Activated T-cell treated with anti-CD3 and anti-CD28 coated beads, Interleukin-2, amount 50 U/mL, for 48 hours (primary cell): ENCODE measurements at regions not wholly inside any gene's neighbourhood (a gene's known extent, or its start where the extent isn't known, plus 50 kb on each side); places are given as distances from the start of the nearest gene placed in this dataset.

ENCODE experiments used
- DNase-seq, 2 experiments: peaks; one replicate each; pipeline ENCODE4 v3.0.0-alpha.2; 2020

- DNase-seq = no peak
Observed at GRCh38 chr18:78525366-78526111, 454.1 kb upstream of the SALL3 start.

DNA sequence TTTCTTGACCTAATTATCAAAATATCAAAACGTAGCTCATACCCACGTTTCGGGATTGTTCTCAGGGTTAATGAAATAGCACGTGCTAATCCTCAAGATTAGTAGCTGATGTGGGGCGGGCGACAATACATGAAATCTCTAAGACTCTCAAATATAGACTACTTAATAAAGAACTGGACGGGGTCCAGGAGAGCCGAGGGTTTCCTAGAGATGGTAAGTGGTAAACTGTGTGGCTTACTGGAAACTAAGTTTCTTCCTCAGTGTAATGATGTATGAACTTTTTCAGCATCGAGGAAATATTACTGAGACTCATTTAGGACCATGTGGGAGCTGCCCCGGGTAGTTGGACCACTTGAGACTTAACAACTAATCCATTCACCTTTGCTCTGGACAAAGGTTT is 453.3 kb upstream of the SALL3 start:
- no peak for DNase-seq

DNA sequence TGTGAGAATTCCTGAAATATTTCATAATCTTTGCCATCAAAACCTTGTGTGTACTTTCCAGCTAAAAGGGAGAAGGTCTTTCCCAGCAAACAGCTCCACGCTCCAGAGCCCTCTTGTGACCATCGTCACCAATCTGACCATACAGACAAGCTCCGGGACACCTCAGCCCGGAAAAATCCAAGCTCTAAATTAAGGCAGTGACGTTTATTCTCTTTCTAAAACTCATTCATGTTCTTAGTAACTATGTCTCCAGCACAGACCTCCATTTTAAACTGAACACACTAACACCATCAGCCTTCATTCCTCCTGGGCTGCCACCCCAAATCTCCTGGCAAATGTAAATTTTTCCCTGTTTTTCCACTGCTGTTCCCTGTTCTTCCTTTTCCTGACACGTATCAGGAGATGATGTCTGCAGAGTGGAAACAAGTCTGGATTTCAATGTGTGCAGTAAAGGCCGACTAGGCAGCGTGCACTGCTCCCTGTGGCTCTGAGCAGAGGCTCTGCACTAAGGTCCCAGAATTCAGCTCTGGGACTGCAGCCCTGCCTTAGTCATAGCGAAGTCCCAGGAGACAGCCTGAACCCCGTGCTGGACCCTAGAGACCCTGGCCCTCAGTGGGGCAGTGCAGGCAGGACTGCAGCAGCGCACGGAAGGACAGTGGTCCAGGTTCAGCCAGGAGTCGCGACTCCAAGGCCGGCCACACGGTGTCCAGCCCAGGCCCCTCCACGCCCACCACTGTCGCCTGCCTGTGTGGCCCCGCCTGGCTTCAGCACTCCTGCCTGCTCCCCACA is 452.5 kb upstream of the SALL3 start:
- DNase-seq = no peak

GRCh38 chr18:78527984-78528383 is 451.6 kb upstream of the SALL3 start:
- DNase-seq = no peak

- no peak for DNase-seq
Observed at GRCh38 chr18:78528411-78529258, 451.0 kb upstream of the SALL3 start.

DNA sequence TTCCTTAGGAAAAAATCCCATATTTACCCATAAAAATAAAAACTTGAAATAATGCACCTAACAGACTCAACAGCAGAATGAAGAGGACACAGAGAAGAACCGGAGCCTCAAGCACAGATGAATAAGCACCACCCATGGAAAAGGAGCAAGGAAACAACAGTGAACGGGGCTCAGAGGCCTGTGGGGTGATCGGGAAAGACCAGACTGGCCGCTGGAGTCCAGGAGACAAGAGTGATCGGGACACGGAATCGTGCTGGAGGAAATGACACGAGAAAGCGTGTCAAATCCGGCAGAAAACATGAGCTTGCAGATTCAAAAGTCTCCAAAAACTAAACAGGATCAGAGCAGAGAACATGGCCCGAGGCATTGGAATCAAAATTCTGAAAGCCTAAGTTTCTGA is 448.0 kb upstream of the SALL3 start:
- DNase-seq = no peak

DNA sequence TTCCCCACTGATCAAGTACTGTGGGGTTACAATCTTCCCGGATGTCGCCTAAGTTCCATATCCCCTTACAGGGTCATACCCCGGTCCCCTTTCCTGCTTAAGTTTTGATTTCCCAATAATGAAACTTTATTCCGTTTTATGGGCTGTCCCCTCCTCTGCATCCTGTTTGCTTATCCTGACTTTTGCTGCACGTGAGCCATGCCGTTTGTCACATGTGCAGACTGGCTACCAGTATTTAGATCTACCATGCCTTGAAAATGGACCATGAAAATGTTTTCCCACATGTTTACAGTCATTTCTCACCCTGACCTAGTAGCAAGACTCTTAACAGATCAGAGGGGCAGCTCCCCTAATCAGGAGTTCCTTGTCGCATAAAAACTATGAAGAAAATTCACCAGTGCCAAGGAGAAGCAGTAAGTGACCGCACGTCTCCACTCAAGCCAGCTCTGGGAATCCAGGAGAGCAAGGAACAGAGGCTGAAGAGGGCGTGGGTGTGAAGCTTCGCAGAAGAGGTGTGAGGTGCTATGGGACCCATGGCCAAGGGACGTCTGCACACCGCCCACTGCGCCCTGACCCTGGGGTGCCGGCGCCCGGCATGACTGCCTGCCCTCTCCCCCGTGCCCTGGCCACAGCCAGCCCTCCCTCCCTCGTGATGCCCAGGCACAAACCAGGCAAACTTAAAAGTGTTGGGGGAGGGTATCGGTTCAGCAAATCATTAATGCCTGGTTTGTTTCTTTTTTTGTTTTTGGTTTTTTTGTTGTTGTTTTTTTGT is 440.8 kb upstream of the SALL3 start:
- DNase-seq = no peak

- no peak for DNase-seq
Observed at GRCh38 chr18:78540636-78541529, 438.7 kb upstream of the SALL3 start.

GRCh38 chr18:78542204-78542603 is 437.4 kb upstream of the SALL3 start:
- DNase-seq = no peak

GRCh38 chr18:78543201-78543725 is 436.4 kb upstream of the SALL3 start:
- DNase-seq = no peak

- no peak for DNase-seq
Observed at GRCh38 chr18:78546281-78546680, 433.3 kb upstream of the SALL3 start.

GRCh38 chr18:78547817-78548216 is 431.8 kb upstream of the SALL3 start:
- no peak for DNase-seq

- DNase-seq = no peak
Observed at GRCh38 chr18:78548261-78549058, 431.2 kb upstream of the SALL3 start.

DNA sequence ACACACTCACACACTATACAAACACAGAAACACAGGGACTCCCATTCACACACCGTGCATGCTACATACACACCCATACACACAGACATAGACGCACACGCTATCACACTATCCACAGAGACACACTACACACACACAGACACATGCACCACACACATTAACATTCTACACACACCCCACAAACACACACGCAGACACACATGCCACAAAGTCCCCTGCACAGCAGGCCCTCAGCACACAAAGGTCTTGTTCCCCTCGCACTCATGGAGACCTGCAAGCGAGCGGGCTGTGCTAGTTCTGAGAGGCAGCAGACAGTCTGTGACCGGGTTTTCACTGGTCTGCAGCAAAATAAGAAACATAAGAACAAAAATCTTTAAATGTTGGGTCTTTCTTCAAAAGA is 429.6 kb upstream of the SALL3 start:
- no peak for DNase-seq

DNA sequence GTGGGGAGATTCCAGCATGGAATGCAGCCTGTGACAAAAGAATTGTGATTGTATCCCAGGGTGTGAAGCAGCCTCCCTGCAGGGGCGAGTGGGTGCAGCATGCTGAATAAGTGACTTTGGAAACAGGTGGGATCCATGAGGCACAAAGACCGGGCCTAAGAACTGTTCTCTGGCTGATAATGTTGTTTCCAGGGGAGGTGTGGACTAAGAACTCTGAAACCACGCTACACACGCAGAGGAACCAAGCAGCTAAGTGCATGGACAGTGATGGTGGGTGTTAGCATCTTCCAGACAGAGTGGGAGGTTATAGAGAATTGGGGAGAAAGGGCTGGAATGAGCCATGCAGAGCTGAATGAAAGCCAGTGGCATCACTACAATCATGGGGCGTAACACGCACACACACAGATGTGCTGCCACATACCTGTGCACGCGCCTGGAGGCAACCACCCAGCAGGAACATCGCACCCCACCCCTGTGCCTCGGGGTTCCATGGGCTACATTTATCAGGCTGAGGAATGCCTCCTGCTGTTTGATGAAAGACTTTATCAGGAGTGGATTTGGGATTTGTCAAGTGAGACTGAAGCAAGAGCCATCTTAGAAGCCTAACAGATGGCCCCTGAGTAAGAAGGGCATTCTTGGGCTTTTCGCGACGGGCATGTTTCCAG is 424.5 kb upstream of the SALL3 start:
- no peak for DNase-seq

DNA sequence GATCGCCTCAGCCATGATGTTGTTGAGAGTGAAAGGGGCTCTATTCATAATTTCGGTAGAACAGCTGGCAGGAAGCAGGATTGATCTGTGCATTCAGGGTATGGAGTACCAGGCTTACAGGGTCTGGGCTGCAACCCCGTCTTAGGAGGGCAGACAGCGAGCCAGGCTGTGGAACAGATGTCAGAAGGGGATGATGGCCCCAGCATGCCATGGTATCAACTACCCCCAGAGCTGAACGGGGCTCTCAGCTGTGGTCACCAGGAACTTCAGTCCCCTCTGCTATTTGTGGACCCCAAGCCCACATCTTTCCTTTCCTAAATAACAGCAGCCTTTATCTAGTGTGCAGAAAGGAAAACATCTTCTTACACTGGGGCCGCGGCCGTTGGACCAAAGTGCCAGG is 422.2 kb upstream of the SALL3 start:
- no peak for DNase-seq

GRCh38 chr18:78558101-78558810 is 421.4 kb upstream of the SALL3 start:
- DNase-seq = no peak

DNA sequence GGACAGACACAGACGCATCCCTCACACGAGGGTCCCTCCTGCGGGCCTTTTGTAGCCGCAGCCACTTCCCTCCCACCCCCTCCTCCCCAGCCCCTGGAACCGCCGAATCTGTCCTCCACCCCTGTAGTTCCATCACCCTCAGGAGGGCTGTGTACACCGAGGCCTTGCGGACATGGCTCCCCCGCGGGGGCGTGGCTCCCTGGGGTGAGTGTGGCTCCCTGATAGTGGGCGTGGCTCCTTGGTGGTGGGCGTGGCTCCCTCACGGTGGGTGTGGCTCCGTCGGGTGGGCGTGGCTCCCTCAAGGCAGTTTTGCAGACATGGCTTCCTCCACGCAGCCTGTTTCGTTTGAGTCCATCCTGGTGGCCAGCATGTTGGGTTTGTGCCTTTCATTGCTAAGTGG is 420.7 kb upstream of the SALL3 start:
- no peak for DNase-seq

- no peak for DNase-seq
Observed at GRCh38 chr18:78559584-78559983, 420.0 kb upstream of the SALL3 start.
